Liver (tissue), 8 donors: ENCODE measurements at regions not wholly inside any gene's neighbourhood (a gene's known extent, or its start where the extent isn't known, plus 50 kb on each side); places are given as distances from the start of the nearest gene placed in this dataset.

Experiments used
- DNase-seq: peaks from one replicate; pipeline ENCODE4 v3.0.0-alpha.2; 2017; ENCODE audit warnings: low spot score
- H3K27ac ChIP-seq, 2 donors: one replicate each; pipeline ENCODE4 v1.7.0; 2013; ENCODE audit warnings: inconsistent platforms in 2 of 2, low read length in 2 of 2, control low read depth in 1 of 2, low read depth in 1 of 2, mild to moderate bottlenecking in 1 of 2
- H3K27me3 ChIP-seq, 4 donors: one replicate each; pipeline versions ENCODE4 v1.6.1 to v1.7.0; 2013; ENCODE audit warnings: low read length in 3 of 4, inconsistent platforms in 1 of 4, mild to moderate bottlenecking in 1 of 4, moderate library complexity in 1 of 4; ENCODE audit not compliant: control insufficient read depth in 4 of 4, insufficient read depth in 4 of 4
- H3K36me3 ChIP-seq, 4 donors: one replicate each; pipeline versions ENCODE4 v1.6.1 to v1.7.0; 2013; ENCODE audit warnings: low read length in 3 of 4, mild to moderate bottlenecking in 3 of 4, low read depth in 1 of 4, moderate library complexity in 1 of 4; ENCODE audit not compliant: control insufficient read depth in 4 of 4, insufficient read depth in 3 of 4
- H3K4me1 ChIP-seq, 4 donors: one replicate each; pipeline versions ENCODE4 v1.6.1 to v1.7.0; 2013; ENCODE audit warnings: low read length in 3 of 4, mild to moderate bottlenecking in 3 of 4, moderate library complexity in 1 of 4; ENCODE audit not compliant: control insufficient read depth in 4 of 4, insufficient read depth in 4 of 4
- H3K4me3 ChIP-seq, 3 donors: one replicate each; pipeline versions ENCODE4 v1.6.1 to v1.7.0; 2013; ENCODE audit warnings: low read length in 3 of 3, control low read depth in 1 of 3, low read depth in 1 of 3, mild to moderate bottlenecking in 1 of 3
- H3K9ac ChIP-seq, 2 donors: one replicate each; pipeline ENCODE4 v1.7.0; 2013; ENCODE audit warnings: low read length in 2 of 2, mild to moderate bottlenecking in 2 of 2, moderate library complexity in 2 of 2, control low read depth in 1 of 2, low read depth in 1 of 2
- H3K9me3 ChIP-seq, 4 donors: one replicate each; pipeline versions ENCODE4 v1.6.1 to v1.7.0; 2013; ENCODE audit warnings: low read length in 3 of 4; ENCODE audit not compliant: control insufficient read depth in 4 of 4
- EGR1 ChIP-seq, 2 donors: IDR thresholded peaks; 2 replicates each; pipeline ENCODE4 v1.6.1; 2016 to 2018; ENCODE audit warnings: antibody characterized with exemption in 2 of 2, low read depth in 2 of 2
- JUND ChIP-seq, 2 donors: IDR thresholded peaks; 2 replicates each; pipeline ENCODE4 v1.6.1; 2016; ENCODE audit warnings: antibody characterized with exemption in 2 of 2
- RAD21 ChIP-seq, 2 donors: IDR thresholded peaks; 2 replicates each; pipeline ENCODE4 v1.6.1; 2016; ENCODE audit warnings: antibody characterized with exemption in 2 of 2, mild to moderate bottlenecking in 2 of 2
- RXRA ChIP-seq, 2 donors: IDR thresholded peaks; 2 replicates each; pipeline ENCODE4 v1.6.1; 2017 to 2018; ENCODE audit warnings: antibody characterized with exemption in 2 of 2, mild to moderate bottlenecking in 1 of 2
- SP1 ChIP-seq: IDR thresholded peaks from 2 replicates; pipeline ENCODE4 v1.6.1; 2018; ENCODE audit warnings: antibody characterized with exemption, mild to moderate bottlenecking
- TAF1 ChIP-seq: conservative IDR thresholded peaks from 2 replicates; pipeline ENCODE4 v1.6.1; 2016; ENCODE audit warnings: antibody characterized with exemption, mild to moderate bottlenecking
- WGBS: extraction: QIAGEN DNeasy Blood & Tissue Kit; methylation state at CpG from one replicate; pipeline ENCODE4 v1.1.7; 2013; 5-methylcytosine and 5-hydroxymethylcytosine counted together
- TF ChIP-seq, protein P1 (sequence below): fragments of 150-350 bp; IDR thresholded peaks from 2 replicates; pipeline ENCODE4 v1.5.1; 2017; ENCODE audit warnings: improper control_type of control experiment, low read depth, low read length; ENCODE audit not compliant: missing input control
- TF ChIP-seq, protein P2 (sequence below): IDR thresholded peaks from 2 replicates; pipeline ENCODE4 v1.6.1; 2016; ENCODE audit warnings: antibody characterized with exemption, mild to moderate bottlenecking
- donor health status: healthy.
- donor health status: healthy.
- donor health status: healthy.
- donor health status: healthy.
- donor health status: healthy.

DNA sequence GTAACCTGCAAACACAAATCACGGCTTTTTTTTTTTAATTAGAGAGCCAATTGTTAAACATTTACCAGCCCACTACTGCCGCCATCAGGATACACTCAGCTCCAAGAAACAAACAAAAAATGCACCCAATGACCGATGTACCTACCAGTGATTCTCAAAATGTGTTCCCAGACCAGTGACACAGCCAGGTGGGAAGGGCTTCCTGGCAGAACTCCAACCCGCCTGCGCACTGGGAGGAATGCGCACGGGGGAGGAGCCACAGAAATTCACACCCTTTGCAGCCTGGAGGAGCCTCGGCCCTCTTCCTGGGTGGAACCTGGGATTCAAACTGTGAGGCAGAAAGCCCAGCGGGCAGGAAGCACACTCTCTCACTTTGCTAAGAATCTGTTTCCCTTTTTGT lies 255.9 kb downstream of the TBC1D4 start:
- Histone ChIP-seq H3K4me1 (no peaks in the 10 kb centered on the region), H3K9me3 (no peaks in the 10 kb centered on the region), H3K27ac (no peak overlapping the region), H3K4me3 (no peak overlapping the region), H3K36me3 (no peaks in the 10 kb centered on the region), H3K27me3 (no peaks in the 10 kb centered on the region), H3K9ac (no peak overlapping the region)
- 81% methylated on average over 9 of the region's 9 CpGs for WGBS
- TF ChIP-seq, protein P1, sequence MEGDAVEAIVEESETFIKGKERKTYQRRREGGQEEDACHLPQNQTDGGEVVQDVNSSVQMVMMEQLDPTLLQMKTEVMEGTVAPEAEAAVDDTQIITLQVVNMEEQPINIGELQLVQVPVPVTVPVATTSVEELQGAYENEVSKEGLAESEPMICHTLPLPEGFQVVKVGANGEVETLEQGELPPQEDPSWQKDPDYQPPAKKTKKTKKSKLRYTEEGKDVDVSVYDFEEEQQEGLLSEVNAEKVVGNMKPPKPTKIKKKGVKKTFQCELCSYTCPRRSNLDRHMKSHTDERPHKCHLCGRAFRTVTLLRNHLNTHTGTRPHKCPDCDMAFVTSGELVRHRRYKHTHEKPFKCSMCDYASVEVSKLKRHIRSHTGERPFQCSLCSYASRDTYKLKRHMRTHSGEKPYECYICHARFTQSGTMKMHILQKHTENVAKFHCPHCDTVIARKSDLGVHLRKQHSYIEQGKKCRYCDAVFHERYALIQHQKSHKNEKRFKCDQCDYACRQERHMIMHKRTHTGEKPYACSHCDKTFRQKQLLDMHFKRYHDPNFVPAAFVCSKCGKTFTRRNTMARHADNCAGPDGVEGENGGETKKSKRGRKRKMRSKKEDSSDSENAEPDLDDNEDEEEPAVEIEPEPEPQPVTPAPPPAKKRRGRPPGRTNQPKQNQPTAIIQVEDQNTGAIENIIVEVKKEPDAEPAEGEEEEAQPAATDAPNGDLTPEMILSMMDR: no peak
- TF ChIP-seq, protein P2, sequence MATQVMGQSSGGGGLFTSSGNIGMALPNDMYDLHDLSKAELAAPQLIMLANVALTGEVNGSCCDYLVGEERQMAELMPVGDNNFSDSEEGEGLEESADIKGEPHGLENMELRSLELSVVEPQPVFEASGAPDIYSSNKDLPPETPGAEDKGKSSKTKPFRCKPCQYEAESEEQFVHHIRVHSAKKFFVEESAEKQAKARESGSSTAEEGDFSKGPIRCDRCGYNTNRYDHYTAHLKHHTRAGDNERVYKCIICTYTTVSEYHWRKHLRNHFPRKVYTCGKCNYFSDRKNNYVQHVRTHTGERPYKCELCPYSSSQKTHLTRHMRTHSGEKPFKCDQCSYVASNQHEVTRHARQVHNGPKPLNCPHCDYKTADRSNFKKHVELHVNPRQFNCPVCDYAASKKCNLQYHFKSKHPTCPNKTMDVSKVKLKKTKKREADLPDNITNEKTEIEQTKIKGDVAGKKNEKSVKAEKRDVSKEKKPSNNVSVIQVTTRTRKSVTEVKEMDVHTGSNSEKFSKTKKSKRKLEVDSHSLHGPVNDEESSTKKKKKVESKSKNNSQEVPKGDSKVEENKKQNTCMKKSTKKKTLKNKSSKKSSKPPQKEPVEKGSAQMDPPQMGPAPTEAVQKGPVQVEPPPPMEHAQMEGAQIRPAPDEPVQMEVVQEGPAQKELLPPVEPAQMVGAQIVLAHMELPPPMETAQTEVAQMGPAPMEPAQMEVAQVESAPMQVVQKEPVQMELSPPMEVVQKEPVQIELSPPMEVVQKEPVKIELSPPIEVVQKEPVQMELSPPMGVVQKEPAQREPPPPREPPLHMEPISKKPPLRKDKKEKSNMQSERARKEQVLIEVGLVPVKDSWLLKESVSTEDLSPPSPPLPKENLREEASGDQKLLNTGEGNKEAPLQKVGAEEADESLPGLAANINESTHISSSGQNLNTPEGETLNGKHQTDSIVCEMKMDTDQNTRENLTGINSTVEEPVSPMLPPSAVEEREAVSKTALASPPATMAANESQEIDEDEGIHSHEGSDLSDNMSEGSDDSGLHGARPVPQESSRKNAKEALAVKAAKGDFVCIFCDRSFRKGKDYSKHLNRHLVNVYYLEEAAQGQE: no peak
- TF ChIP-seq EGR1 (IDR thresholded peaks at IDR 0.05; ENCODE audit: low read depth in 2 of 2) (no peak), TAF1 (no peak), RAD21 (IDR thresholded peaks at IDR 0.05) (no peak)
- DNase-seq: no peak

DNA sequence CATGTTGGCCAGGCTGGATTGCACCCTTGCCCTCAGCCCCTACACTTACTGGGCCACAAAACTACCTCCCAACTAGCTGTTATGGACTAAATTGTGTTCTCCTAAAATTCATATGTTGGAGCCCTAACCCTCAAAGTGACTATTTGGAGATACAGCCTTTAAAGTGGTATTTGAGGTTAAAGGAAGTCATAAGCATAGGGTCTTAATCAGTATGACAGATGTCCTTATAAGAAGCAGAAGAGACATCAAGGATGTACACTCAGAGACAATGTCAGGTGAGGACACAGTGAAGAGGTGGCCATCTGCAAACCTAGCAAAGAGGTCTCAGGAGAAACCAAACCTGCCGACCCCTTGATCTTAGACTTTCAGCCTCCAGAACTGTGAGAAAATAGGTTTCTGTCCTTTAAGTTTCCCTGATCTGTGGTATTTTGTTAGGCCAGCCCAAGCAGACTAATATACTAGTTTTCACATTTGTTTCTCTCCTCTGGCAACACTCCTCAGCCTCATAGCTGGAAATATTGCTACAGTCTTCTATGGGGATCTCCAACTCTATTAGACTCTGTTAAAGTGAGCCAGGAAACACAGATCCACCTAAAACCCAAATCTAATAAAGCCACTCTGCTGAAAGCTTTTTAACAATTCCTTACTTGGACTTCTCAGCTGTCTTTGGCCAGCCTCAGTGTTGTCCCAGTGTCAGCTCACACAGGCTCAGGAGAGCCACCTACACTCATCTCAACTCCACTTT lies 256.5 kb downstream of the TBC1D4 start:
- no peak for DNase-seq
- Histone ChIP-seq H3K9me3 (no peaks in the 10 kb centered on the region), H3K27me3 (no peaks in the 10 kb centered on the region), H3K4me3 (no peak overlapping the region), H3K4me1 (no peaks in the 10 kb centered on the region), H3K9ac (no peak overlapping the region), H3K27ac (no peak overlapping the region), H3K36me3 (no peaks in the 10 kb centered on the region)
- 98% methylated on average over 1 of the region's 1 CpG for WGBS
- TF ChIP-seq RXRA (IDR thresholded peaks at IDR 0.05) (no peak), JUND (IDR thresholded peaks at IDR 0.05) (no peak), SP1 (no peak)
- TF ChIP-seq, protein P1: no peak
